Muscle of leg (tissue), 3 donors: ENCODE measurements at regions not wholly inside any gene's neighbourhood (a gene's known extent, or its start where the extent isn't known, plus 50 kb on each side); places are given as distances from the start of the nearest gene placed in this dataset.

ENCODE experiments used
- DNase-seq: peaks from one replicate; pipeline ENCODE4 v3.0.0; 2013
- H3K27ac ChIP-seq: one replicate; pipeline ENCODE4 v1.5.1; 2013; ENCODE audit warnings: mild to moderate bottlenecking, low read length, control low read depth
- H3K27me3 ChIP-seq: one replicate; pipeline ENCODE4 v1.6.1; 2013; ENCODE audit warnings: low read length; ENCODE audit not compliant: control insufficient read depth, insufficient read depth
- H3K36me3 ChIP-seq: one replicate; pipeline ENCODE4 v1.6.1; 2013; ENCODE audit warnings: low read length; ENCODE audit not compliant: control insufficient read depth, insufficient read depth
- H3K4me1 ChIP-seq: one replicate; pipeline ENCODE4 v1.6.1; 2013; ENCODE audit warnings: low read length; ENCODE audit not compliant: control insufficient read depth, insufficient read depth
- H3K4me3 ChIP-seq: one replicate; pipeline ENCODE4 v1.5.1; 2013; ENCODE audit warnings: low read length, control low read depth
- H3K9me3 ChIP-seq: replicated peaks from 2 replicates; pipeline ENCODE4 v1.6.1; 2013; ENCODE audit warnings: low read depth, low read length; ENCODE audit not compliant: control insufficient read depth
- WGBS: methylation state at CpG from one replicate; pipeline ENCODE4 v1.1.5; 2013; ENCODE audit warnings: missing lambda C conversion rate; ENCODE audit not compliant: insufficient coverage; 5-methylcytosine and 5-hydroxymethylcytosine counted together

GRCh38 chr11:69934861-69935494 lies 115.8 kb upstream of the FGF3 start:
- Histone ChIP-seq H3K27ac (no peak overlapping the region), H3K27me3 (peaks cover 14% of the 10 kb centered on the region), H3K9me3 (no peaks in the 10 kb centered on the region), H3K4me1 (no peaks in the 10 kb centered on the region), H3K36me3 (no peaks in the 10 kb centered on the region), H3K4me3 (no peak overlapping the region)
- DNase-seq: no peak
- WGBS: 92% methylated on average over 12 of the region's 13 CpGs

GRCh38 chr11:69935941-69936505 lies 116.8 kb upstream of the FGF3 start:
- peaks cover 12% of the 10 kb centered on the region for H3K27me3 ChIP-seq
- H3K27ac ChIP-seq: no peak overlapping the region
- no peak overlapping the region for H3K4me3 ChIP-seq
- no peak for DNase-seq
- peaks cover 4% of the 10 kb centered on the region for H3K4me1 ChIP-seq
- no peaks in the 10 kb centered on the region for H3K9me3 ChIP-seq
- no peaks in the 10 kb centered on the region for H3K36me3 ChIP-seq

GRCh38 chr11:69936771-69937170 lies 117.6 kb upstream of the FGF3 start:
- Histone ChIP-seq H3K9me3 (no peaks in the 10 kb centered on the region), H3K36me3 (no peaks in the 10 kb centered on the region), H3K27ac (no peak overlapping the region), H3K4me1 (peaks cover 4% of the 10 kb centered on the region), H3K27me3 (peaks cover 8% of the 10 kb centered on the region), H3K4me3 (no peak overlapping the region)
- DNase-seq: no peak
- 64% methylated on average over 2 of the region's 2 CpGs for WGBS

- Histone ChIP-seq H3K36me3 (no peaks in the 10 kb centered on the region), H3K27me3 (peaks cover 8% of the 10 kb centered on the region), H3K4me3 (no peak overlapping the region), H3K9me3 (no peaks in the 10 kb centered on the region), H3K27ac (no peak overlapping the region), H3K4me1 (peaks cover 4% of the 10 kb centered on the region)
- 94% methylated on average over 13 of the region's 13 CpGs for WGBS
- no peak for DNase-seq
Measured at GRCh38 chr11:69938206-69938605, 119.0 kb upstream of the FGF3 start.

- H3K9me3 ChIP-seq: no peaks in the 10 kb centered on the region
- WGBS: 53% methylated on average over 12 of the region's 28 CpGs
- H3K27ac ChIP-seq: peak overlapping the region; percentile 78
- DNase-seq: peak; percentile 90
- no peaks in the 10 kb centered on the region for H3K36me3 ChIP-seq
- peaks cover 11% of the 10 kb centered on the region for H3K27me3 ChIP-seq
- H3K4me1 ChIP-seq: peaks cover 4% of the 10 kb centered on the region
- no peak overlapping the region for H3K4me3 ChIP-seq
Measured at GRCh38 chr11:69939551-69940245, 120.5 kb upstream of the FGF3 start.

GRCh38 chr11:69940246-69940610 lies 121.0 kb upstream of the FGF3 start:
- Histone ChIP-seq H3K36me3 (no peaks in the 10 kb centered on the region), H3K4me1 (peaks cover 4% of the 10 kb centered on the region), H3K27ac (peak overlapping the region; percentile 44), H3K9me3 (no peaks in the 10 kb centered on the region), H3K27me3 (peaks cover 9% of the 10 kb centered on the region), H3K4me3 (no peak overlapping the region)
- no peak for DNase-seq
- 83% methylated on average over 6 of the region's 6 CpGs for WGBS

- 98% methylated on average over 8 of the region's 15 CpGs for WGBS
- no peaks in the 10 kb centered on the region for H3K36me3 ChIP-seq
- no peaks in the 10 kb centered on the region for H3K9me3 ChIP-seq
- H3K4me1 ChIP-seq: peaks cover 4% of the 10 kb centered on the region
- no peak overlapping the region for H3K4me3 ChIP-seq
- no peak for DNase-seq
- peaks cover 11% of the 10 kb centered on the region for H3K27me3 ChIP-seq
- no peak overlapping the region for H3K27ac ChIP-seq
Measured at GRCh38 chr11:69941546-69942332, 122.5 kb upstream of the FGF3 start.

- no peak overlapping the region for H3K27ac ChIP-seq
- no peaks in the 10 kb centered on the region for H3K36me3 ChIP-seq
- 88% methylated on average over 7 of the region's 9 CpGs for WGBS
- no peaks in the 10 kb centered on the region for H3K9me3 ChIP-seq
- peaks cover 4% of the 10 kb centered on the region for H3K4me1 ChIP-seq
- no peak overlapping the region for H3K4me3 ChIP-seq
- H3K27me3 ChIP-seq: peaks cover 13% of the 10 kb centered on the region
- DNase-seq: no peak
Measured at GRCh38 chr11:69942333-69942820, 123.2 kb upstream of the FGF3 start.

GRCh38 chr11:69943066-69943465 lies 123.8 kb upstream of the FGF3 start:
- DNase-seq: no peak
- Histone ChIP-seq H3K4me3 (no peak overlapping the region), H3K4me1 (peaks cover 4% of the 10 kb centered on the region), H3K27me3 (peaks cover 13% of the 10 kb centered on the region), H3K9me3 (no peaks in the 10 kb centered on the region), H3K36me3 (no peaks in the 10 kb centered on the region), H3K27ac (peak overlapping the region; percentile 47)
- 78% methylated on average over 6 of the region's 6 CpGs for WGBS

- Histone ChIP-seq H3K9me3 (no peaks in the 10 kb centered on the region), H3K4me3 (no peak overlapping the region), H3K4me1 (peaks cover 4% of the 10 kb centered on the region), H3K27ac (peak overlapping the region; percentile 47), H3K36me3 (no peaks in the 10 kb centered on the region), H3K27me3 (peaks cover 13% of the 10 kb centered on the region)
- WGBS: 75% methylated on average over 10 of the region's 11 CpGs
- peak; percentile 53 for DNase-seq
Measured at GRCh38 chr11:69943506-69943905, 124.3 kb upstream of the FGF3 start.
